Neural progenitor cell (in vitro differentiated cells): ENCODE measurements at regions not wholly inside any gene's neighbourhood (a gene's known extent, or its start where the extent isn't known, plus 50 kb on each side); places are given as distances from the start of the nearest gene placed in this dataset.

Source experiments
- EZH2 ChIP-seq: fragments of 200-600 bp; sonication (generic); IDR thresholded peaks from 2 replicates; pipeline ENCODE4 v1.6.1; 2017; ENCODE audit warnings: antibody characterized with exemption, mild to moderate bottlenecking, moderate library complexity
- EZH2phosphoT487 ChIP-seq: fragments of 200-600 bp; sonication (generic); IDR thresholded peaks from 2 replicates; pipeline ENCODE4 v1.6.1; 2017; ENCODE audit warnings: antibody characterized with exemption
- TF ChIP-seq, protein P1 (sequence below): fragments of 200-600 bp; sonication (generic); IDR thresholded peaks from 2 replicates; pipeline ENCODE4 v1.5.1; 2017; ENCODE audit warnings: antibody characterized with exemption, mild to moderate bottlenecking

DNA sequence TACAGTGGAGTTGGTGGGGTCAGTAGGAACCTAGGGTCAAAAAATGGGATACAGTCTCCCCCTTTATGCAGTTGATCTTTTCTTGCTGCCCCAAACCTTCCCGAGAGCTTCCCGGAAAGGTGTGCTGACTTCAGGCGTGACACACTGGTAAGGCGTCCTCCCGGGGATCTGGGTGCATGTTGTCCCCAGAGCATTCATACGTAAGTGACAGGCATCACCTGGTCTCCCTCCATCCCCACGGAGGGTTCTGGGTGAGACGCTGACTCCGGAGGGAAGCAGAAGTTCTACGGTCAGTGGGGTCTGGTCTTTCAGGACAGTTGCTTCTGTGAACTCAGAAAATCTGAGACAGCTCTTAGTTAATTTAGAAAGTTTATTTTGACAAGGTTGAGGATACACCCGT is 159.6 kb upstream of the RTL1 start:
- TF ChIP-seq, protein P1, sequence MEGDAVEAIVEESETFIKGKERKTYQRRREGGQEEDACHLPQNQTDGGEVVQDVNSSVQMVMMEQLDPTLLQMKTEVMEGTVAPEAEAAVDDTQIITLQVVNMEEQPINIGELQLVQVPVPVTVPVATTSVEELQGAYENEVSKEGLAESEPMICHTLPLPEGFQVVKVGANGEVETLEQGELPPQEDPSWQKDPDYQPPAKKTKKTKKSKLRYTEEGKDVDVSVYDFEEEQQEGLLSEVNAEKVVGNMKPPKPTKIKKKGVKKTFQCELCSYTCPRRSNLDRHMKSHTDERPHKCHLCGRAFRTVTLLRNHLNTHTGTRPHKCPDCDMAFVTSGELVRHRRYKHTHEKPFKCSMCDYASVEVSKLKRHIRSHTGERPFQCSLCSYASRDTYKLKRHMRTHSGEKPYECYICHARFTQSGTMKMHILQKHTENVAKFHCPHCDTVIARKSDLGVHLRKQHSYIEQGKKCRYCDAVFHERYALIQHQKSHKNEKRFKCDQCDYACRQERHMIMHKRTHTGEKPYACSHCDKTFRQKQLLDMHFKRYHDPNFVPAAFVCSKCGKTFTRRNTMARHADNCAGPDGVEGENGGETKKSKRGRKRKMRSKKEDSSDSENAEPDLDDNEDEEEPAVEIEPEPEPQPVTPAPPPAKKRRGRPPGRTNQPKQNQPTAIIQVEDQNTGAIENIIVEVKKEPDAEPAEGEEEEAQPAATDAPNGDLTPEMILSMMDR, result no peak
- TF ChIP-seq EZH2, result no peak
- no peak for TF ChIP-seq EZH2phosphoT487
